MM.1S (cell line): ENCODE measurements at regions not wholly inside any gene's neighbourhood (a gene's known extent, or its start where the extent isn't known, plus 50 kb on each side); places are given as distances from the start of the nearest gene placed in this dataset.

Experiments
- DNase-seq: peaks from one replicate; pipeline ENCODE4 v3.0.0-alpha.2; 2015
- H2AFZ ChIP-seq: fragments of 300-600 bp; sonication (generic); 2 replicates; pipeline ENCODE4 v1.6.0; 2016; ENCODE audit warnings: antibody characterized with exemption, low read length
- H3F3A ChIP-seq: fragments of 300-600 bp; sonication (generic); 2 replicates; pipeline ENCODE4 v1.6.1; 2016; ENCODE audit warnings: mild to moderate bottlenecking, antibody characterized with exemption, low read length, moderate library complexity, mixed read lengths; ENCODE audit not compliant: insufficient read depth
- H3K27ac ChIP-seq: fragments of 300-600 bp; sonication (generic); 2 replicates; pipeline ENCODE4 v1.5.1; 2016; ENCODE audit warnings: mild to moderate bottlenecking, low read length
- H3K27me3 ChIP-seq: fragments of 300-600 bp; sonication (generic); replicated peaks from 2 replicates; pipeline ENCODE4 v1.6.0; 2016; ENCODE audit warnings: low read length; ENCODE audit not compliant: insufficient read depth
- H3K36me3 ChIP-seq: fragments of 300-600 bp; sonication (generic); replicated peaks from 2 replicates; pipeline ENCODE4 v1.6.1; 2016; ENCODE audit warnings: mild to moderate bottlenecking, low read length, mixed read lengths; ENCODE audit not compliant: insufficient read depth
- H3K4me1 ChIP-seq: fragments of 300-600 bp; sonication (generic); 2 replicates; pipeline ENCODE4 v1.6.1; 2016; ENCODE audit warnings: low read length, mixed read lengths
- H3K4me2 ChIP-seq: fragments of 300-600 bp; sonication (generic); 2 replicates; pipeline ENCODE4 v1.6.0; 2016; ENCODE audit warnings: low read depth, low read length
- H3K4me3 ChIP-seq: fragments of 300-600 bp; sonication (generic); 2 replicates; pipeline ENCODE4 v1.5.1; 2016; ENCODE audit warnings: low read length, mixed read lengths
- H3K79me2 ChIP-seq: fragments of 300-600 bp; sonication (generic); 2 replicates; pipeline ENCODE4 v1.6.1; 2016; ENCODE audit warnings: mixed run types, low read length, mixed read lengths
- H3K9ac ChIP-seq: fragments of 300-600 bp; sonication (generic); 2 replicates; pipeline ENCODE4 v1.6.1; 2016; ENCODE audit warnings: low read length, mixed read lengths
- H3K9me2 ChIP-seq: fragments of 300-600 bp; sonication (generic); replicated peaks from 2 replicates; pipeline ENCODE4 v1.6.1; 2016; ENCODE audit warnings: mild to moderate bottlenecking, low read length, mixed read lengths; ENCODE audit not compliant: insufficient read depth
- H3K9me3 ChIP-seq: fragments of 300-600 bp; sonication (generic); replicated peaks from 2 replicates; pipeline ENCODE4 v1.6.1; 2016; ENCODE audit warnings: mild to moderate bottlenecking, low read length, mixed read lengths; ENCODE audit not compliant: insufficient read depth
- H4K20me1 ChIP-seq: fragments of 300-600 bp; sonication (generic); 2 replicates; pipeline ENCODE4 v1.6.1; 2016; ENCODE audit warnings: mild to moderate bottlenecking, low read length, moderate library complexity, mixed read lengths; ENCODE audit not compliant: insufficient read depth
- CTCF ChIP-seq: fragments of 300-600 bp; sonication (generic); IDR thresholded peaks from 2 replicates; pipeline ENCODE4 v1.5.1; 2016; ENCODE audit warnings: antibody characterized with exemption, low read length, mixed read lengths
- EZH2 ChIP-seq: fragments of 300-600 bp; sonication (generic); optimal IDR thresholded peaks from 2 replicates; pipeline ENCODE3; 2017; ENCODE audit warnings: low read depth, mild to moderate bottlenecking, antibody characterized with exemption, low read length, mixed read lengths
- EZH2phosphoT487 ChIP-seq: fragments of 300-600 bp; sonication (generic); IDR thresholded peaks from 2 replicates; pipeline ENCODE4 v1.6.1; 2018; ENCODE audit warnings: antibody characterized with exemption, low read length

- no peaks in the 10 kb centered on the region for H4K20me1 ChIP-seq
- no peaks in the 10 kb centered on the region for H3K27me3 ChIP-seq
- H3K4me1 ChIP-seq: no peaks in the 10 kb centered on the region
- no peak overlapping the region for H2AFZ ChIP-seq
- no peaks in the 10 kb centered on the region for H3K79me2 ChIP-seq
- no peaks in the 10 kb centered on the region for H3K9me3 ChIP-seq
- no peak for DNase-seq
- no peaks in the 10 kb centered on the region for H3K36me3 ChIP-seq
- H3K27ac ChIP-seq: no peak overlapping the region
- H3K4me2 ChIP-seq: no peak overlapping the region
- H3F3A ChIP-seq: no peaks in the 10 kb centered on the region
- TF ChIP-seq EZH2phosphoT487: no peak
- no peak for TF ChIP-seq EZH2
- no peak for TF ChIP-seq CTCF
- no peak overlapping the region for H3K9ac ChIP-seq
- no peaks in the 10 kb centered on the region for H3K9me2 ChIP-seq
- no peak overlapping the region for H3K4me3 ChIP-seq
Observed at GRCh38 chr6:170035044-170035443, 255.8 kb downstream of the DLL1 start.

DNA sequence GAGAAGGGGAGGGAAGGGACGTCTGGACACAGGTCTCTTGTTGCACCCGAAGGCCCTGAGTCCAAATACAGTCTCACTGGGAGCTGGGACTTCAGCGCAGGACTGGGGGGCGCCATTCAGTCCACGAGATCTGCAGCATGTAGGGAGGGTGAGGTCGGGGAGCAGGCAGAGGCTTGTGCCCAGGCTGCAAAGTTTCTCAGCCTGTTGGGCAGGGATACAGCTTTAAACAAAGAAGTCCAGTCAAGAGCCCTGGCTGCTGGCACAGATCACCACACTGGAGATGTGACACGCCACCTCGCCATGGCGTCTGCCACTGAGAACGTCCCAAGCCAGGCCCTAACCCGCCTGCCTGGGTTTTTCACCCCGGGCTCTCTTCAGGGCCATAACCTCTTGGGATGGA lies 256.6 kb downstream of the DLL1 start:
- no peaks in the 10 kb centered on the region for H3K9me3 ChIP-seq
- H2AFZ ChIP-seq: no peak overlapping the region
- no peaks in the 10 kb centered on the region for H3K27me3 ChIP-seq
- no peaks in the 10 kb centered on the region for H3K9me2 ChIP-seq
- H3K4me1 ChIP-seq: no peaks in the 10 kb centered on the region
- TF ChIP-seq CTCF (no peak), EZH2 (no peak), EZH2phosphoT487 (no peak)
- no peaks in the 10 kb centered on the region for H4K20me1 ChIP-seq
- H3K4me2 ChIP-seq: no peak overlapping the region
- no peak overlapping the region for H3K27ac ChIP-seq
- no peak overlapping the region for H3K4me3 ChIP-seq
- H3K79me2 ChIP-seq: no peaks in the 10 kb centered on the region
- no peak for DNase-seq
- no peaks in the 10 kb centered on the region for H3K36me3 ChIP-seq
- H3K9ac ChIP-seq: no peak overlapping the region
- no peaks in the 10 kb centered on the region for H3F3A ChIP-seq

- no peaks in the 10 kb centered on the region for H3F3A ChIP-seq
- H3K36me3 ChIP-seq: no peaks in the 10 kb centered on the region
- H3K9ac ChIP-seq: no peak overlapping the region
- no peaks in the 10 kb centered on the region for H4K20me1 ChIP-seq
- no peak overlapping the region for H3K27ac ChIP-seq
- no peaks in the 10 kb centered on the region for H3K9me2 ChIP-seq
- H3K27me3 ChIP-seq: no peaks in the 10 kb centered on the region
- TF ChIP-seq EZH2phosphoT487 (no peak), CTCF (no peak), EZH2 (no peak)
- H3K4me2 ChIP-seq: no peak overlapping the region
- H3K9me3 ChIP-seq: no peaks in the 10 kb centered on the region
- DNase-seq: no peak
- H3K79me2 ChIP-seq: no peaks in the 10 kb centered on the region
- H3K4me3 ChIP-seq: no peak overlapping the region
- H3K4me1 ChIP-seq: no peaks in the 10 kb centered on the region
- H2AFZ ChIP-seq: no peak overlapping the region
Observed at GRCh38 chr6:170033666-170034065, 257.2 kb downstream of the DLL1 start.
